ENCODE measurements at regions not wholly inside any gene's neighbourhood (a gene's known extent, or its start where the extent isn't known, plus 50 kb on each side); places are given as distances from the start of the nearest gene placed in this dataset.

- TF ChIP-seq, protein P1, sequence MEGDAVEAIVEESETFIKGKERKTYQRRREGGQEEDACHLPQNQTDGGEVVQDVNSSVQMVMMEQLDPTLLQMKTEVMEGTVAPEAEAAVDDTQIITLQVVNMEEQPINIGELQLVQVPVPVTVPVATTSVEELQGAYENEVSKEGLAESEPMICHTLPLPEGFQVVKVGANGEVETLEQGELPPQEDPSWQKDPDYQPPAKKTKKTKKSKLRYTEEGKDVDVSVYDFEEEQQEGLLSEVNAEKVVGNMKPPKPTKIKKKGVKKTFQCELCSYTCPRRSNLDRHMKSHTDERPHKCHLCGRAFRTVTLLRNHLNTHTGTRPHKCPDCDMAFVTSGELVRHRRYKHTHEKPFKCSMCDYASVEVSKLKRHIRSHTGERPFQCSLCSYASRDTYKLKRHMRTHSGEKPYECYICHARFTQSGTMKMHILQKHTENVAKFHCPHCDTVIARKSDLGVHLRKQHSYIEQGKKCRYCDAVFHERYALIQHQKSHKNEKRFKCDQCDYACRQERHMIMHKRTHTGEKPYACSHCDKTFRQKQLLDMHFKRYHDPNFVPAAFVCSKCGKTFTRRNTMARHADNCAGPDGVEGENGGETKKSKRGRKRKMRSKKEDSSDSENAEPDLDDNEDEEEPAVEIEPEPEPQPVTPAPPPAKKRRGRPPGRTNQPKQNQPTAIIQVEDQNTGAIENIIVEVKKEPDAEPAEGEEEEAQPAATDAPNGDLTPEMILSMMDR (conservative IDR thresholded peaks at IDR 0.05; ENCODE audit: low read length), result no peak
- no peak for TF ChIP-seq EZH2phosphoT487 (IDR thresholded peaks at IDR 0.05; ENCODE audit: borderline replicate concordance)
These were observed 221.1 kb downstream of the ISL1 start for GRCh38 chr5:51604324-51604723.

Measured in Loucy (cell line).